ENCODE measurements at regions not wholly inside any gene's neighbourhood (a gene's known extent, or its start where the extent isn't known, plus 50 kb on each side); places are given as distances from the start of the nearest gene placed in this dataset.

GRCh38 chr2:240238786-240239185 is 98.3 kb upstream of the OTOS start:
- no peak for TF ChIP-seq EZH2phosphoT487 (IDR thresholded peaks at IDR 0.05; ENCODE audit: borderline replicate concordance, low read length)
- TF ChIP-seq, protein P1, sequence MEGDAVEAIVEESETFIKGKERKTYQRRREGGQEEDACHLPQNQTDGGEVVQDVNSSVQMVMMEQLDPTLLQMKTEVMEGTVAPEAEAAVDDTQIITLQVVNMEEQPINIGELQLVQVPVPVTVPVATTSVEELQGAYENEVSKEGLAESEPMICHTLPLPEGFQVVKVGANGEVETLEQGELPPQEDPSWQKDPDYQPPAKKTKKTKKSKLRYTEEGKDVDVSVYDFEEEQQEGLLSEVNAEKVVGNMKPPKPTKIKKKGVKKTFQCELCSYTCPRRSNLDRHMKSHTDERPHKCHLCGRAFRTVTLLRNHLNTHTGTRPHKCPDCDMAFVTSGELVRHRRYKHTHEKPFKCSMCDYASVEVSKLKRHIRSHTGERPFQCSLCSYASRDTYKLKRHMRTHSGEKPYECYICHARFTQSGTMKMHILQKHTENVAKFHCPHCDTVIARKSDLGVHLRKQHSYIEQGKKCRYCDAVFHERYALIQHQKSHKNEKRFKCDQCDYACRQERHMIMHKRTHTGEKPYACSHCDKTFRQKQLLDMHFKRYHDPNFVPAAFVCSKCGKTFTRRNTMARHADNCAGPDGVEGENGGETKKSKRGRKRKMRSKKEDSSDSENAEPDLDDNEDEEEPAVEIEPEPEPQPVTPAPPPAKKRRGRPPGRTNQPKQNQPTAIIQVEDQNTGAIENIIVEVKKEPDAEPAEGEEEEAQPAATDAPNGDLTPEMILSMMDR (IDR thresholded peaks at IDR 0.05; ENCODE audit: low read depth, low read length, poor library complexity, severe bottlenecking), result no peak
- Histone ChIP-seq H3K79me2 (ENCODE audit: control insufficient read depth, low read length) (no peaks in the 10 kb centered on the region), H3K4me1 (ENCODE audit: control insufficient read depth, low read length) (no peaks in the 10 kb centered on the region; the same call in 1 of the 2 replicates), H4K20me1 (ENCODE audit: control insufficient read depth, insufficient read depth, low read depth, low read length) (no peaks in the 10 kb centered on the region), H3K27me3 (ENCODE audit: control insufficient read depth, low read length) (peaks cover 4% of the 10 kb centered on the region; the same call in 1 of the 2 replicates), H3K4me2 (ENCODE audit: low read length) (no peak overlapping the region), H3K9me2 (replicated peaks; ENCODE audit: control insufficient read depth, low read length) (no peaks in the 10 kb centered on the region), H3K36me3 (ENCODE audit: control insufficient read depth, low read length) (no peaks in the 10 kb centered on the region), H3K4me3 (ENCODE audit: low read length) (no peak overlapping the region), H3K27ac (ENCODE audit: low read depth, low read length) (no peak overlapping the region), H3K9me3 (ENCODE audit: control insufficient read depth, insufficient read depth, low read length) (no peaks in the 10 kb centered on the region), H3F3A (ENCODE audit: control insufficient read depth, insufficient read depth) (no peaks in the 10 kb centered on the region)

- no peaks in the 10 kb centered on the region for H3K79me2 ChIP-seq (ENCODE audit: control insufficient read depth, low read length)
- H3K4me3 ChIP-seq (ENCODE audit: low read length), result no peak overlapping the region
- no peaks in the 10 kb centered on the region for H3K36me3 ChIP-seq (ENCODE audit: control insufficient read depth, low read length)
- no peaks in the 10 kb centered on the region for H3K9me3 ChIP-seq (ENCODE audit: control insufficient read depth, insufficient read depth, low read length)
- peaks cover 4% of the 10 kb centered on the region; the same call in 1 of the 2 replicates for H3K27me3 ChIP-seq (ENCODE audit: control insufficient read depth, low read length)
- no peaks in the 10 kb centered on the region for H4K20me1 ChIP-seq (ENCODE audit: control insufficient read depth, insufficient read depth, low read depth, low read length)
- no peak overlapping the region for H3K4me2 ChIP-seq (ENCODE audit: low read length)
- no peaks in the 10 kb centered on the region; the same call in 1 of the 2 replicates for H3K4me1 ChIP-seq (ENCODE audit: control insufficient read depth, low read length)
- H3K27ac ChIP-seq (ENCODE audit: low read depth, low read length), result no peak overlapping the region
- TF ChIP-seq, protein P1 (IDR thresholded peaks at IDR 0.05; ENCODE audit: low read depth, low read length, poor library complexity, severe bottlenecking), result no peak
- no peak for TF ChIP-seq EZH2phosphoT487 (IDR thresholded peaks at IDR 0.05; ENCODE audit: borderline replicate concordance, low read length)
- H3K9me2 ChIP-seq (replicated peaks; ENCODE audit: control insufficient read depth, low read length), result no peaks in the 10 kb centered on the region
- H3F3A ChIP-seq (ENCODE audit: control insufficient read depth, insufficient read depth), result no peaks in the 10 kb centered on the region
Measured at GRCh38 chr2:240239325-240239724, 98.9 kb upstream of the OTOS start.

- no peak for TF ChIP-seq EZH2phosphoT487 (IDR thresholded peaks at IDR 0.05; ENCODE audit: borderline replicate concordance, low read length)
- TF ChIP-seq, protein P1 (IDR thresholded peaks at IDR 0.05; ENCODE audit: low read depth, low read length, poor library complexity, severe bottlenecking), result no peak
Measured at GRCh38 chr2:240240017-240240734, 99.7 kb upstream of the OTOS start.

More at GRCh38 chr2:240240017-240240734, 99.7 kb upstream of the OTOS start:
- Histone ChIP-seq H3K4me3 (ENCODE audit: low read length) (no peak overlapping the region), H3K27me3 (ENCODE audit: control insufficient read depth, low read length) (peaks cover 4% of the 10 kb centered on the region; the same call in 1 of the 2 replicates), H3K4me1 (ENCODE audit: control insufficient read depth, low read length) (no peaks in the 10 kb centered on the region; the same call in 1 of the 2 replicates), H3K9me2 (replicated peaks; ENCODE audit: control insufficient read depth, low read length) (no peaks in the 10 kb centered on the region), H3K79me2 (ENCODE audit: control insufficient read depth, low read length) (no peaks in the 10 kb centered on the region), H3K4me2 (ENCODE audit: low read length) (no peak overlapping the region), H3F3A (ENCODE audit: control insufficient read depth, insufficient read depth) (no peaks in the 10 kb centered on the region), H3K9me3 (ENCODE audit: control insufficient read depth, insufficient read depth, low read length) (no peaks in the 10 kb centered on the region), H3K36me3 (ENCODE audit: control insufficient read depth, low read length) (no peaks in the 10 kb centered on the region), H4K20me1 (ENCODE audit: control insufficient read depth, insufficient read depth, low read depth, low read length) (no peaks in the 10 kb centered on the region), H3K27ac (ENCODE audit: low read depth, low read length) (no peak overlapping the region)

All from DOHH2 (cell line).